Mucosa of descending colon (tissue), 3 donors: ENCODE measurements at regions not wholly inside any gene's neighbourhood (a gene's known extent, or its start where the extent isn't known, plus 50 kb on each side); places are given as distances from the start of the nearest gene placed in this dataset.

Source experiments
- ATAC-seq: fragments of 200-7000 bp; cut with Tn5 transposase; one replicate; pipeline ENCODE4 v1.9.1; 2020; ENCODE audit warnings: mild to moderate bottlenecking, moderate library complexity
- DNase-seq, 3 donors: peaks; one replicate each; pipeline ENCODE4 v3.0.0-alpha.2; 2020
- H3K36me3 ChIP-seq: fragments of 200-600 bp; one replicate; pipeline ENCODE4 v1.8.0; 2021; ENCODE audit warnings: low read depth, mild to moderate bottlenecking
- H3K4me1 ChIP-seq: fragments of 200-600 bp; one replicate; pipeline ENCODE4 v1.8.0; 2021; ENCODE audit warnings: low read depth, mild to moderate bottlenecking
- H3K4me3 ChIP-seq: fragments of 200-600 bp; one replicate; pipeline ENCODE4 v1.8.0; 2021; ENCODE audit warnings: mild to moderate bottlenecking
- H3K9me3 ChIP-seq: fragments of 200-600 bp; one replicate; pipeline ENCODE4 v1.8.0; 2021; ENCODE audit warnings: mild to moderate bottlenecking
- intact Hi-C, 2 donors: fragments of 100-400 bp; cut with DNase I in 1 of 2; cut with micrococcal nuclease in 1 of 2; formaldehyde crosslinking; loops; one replicate each; pipeline versions ENCODE4 v1.11.0 to v1.11.1; 2022; cut with DNase I, micrococcal nuclease
- TF ChIP-seq, protein P1 (sequence below): fragments of 200-600 bp; IDR thresholded peaks from one replicate; pipeline ENCODE4 v1.8.0; 2022; ENCODE audit warnings: antibody characterized with exemption, mild to moderate bottlenecking
- donor health status: DM: no; HTN: no; CAD: no; lungs with moderate emphysema.
- donor health status: DM: no; HTN: no; CAD: no.
- donor health status: DM: no; HTN: yes; CAD: no.

DNA sequence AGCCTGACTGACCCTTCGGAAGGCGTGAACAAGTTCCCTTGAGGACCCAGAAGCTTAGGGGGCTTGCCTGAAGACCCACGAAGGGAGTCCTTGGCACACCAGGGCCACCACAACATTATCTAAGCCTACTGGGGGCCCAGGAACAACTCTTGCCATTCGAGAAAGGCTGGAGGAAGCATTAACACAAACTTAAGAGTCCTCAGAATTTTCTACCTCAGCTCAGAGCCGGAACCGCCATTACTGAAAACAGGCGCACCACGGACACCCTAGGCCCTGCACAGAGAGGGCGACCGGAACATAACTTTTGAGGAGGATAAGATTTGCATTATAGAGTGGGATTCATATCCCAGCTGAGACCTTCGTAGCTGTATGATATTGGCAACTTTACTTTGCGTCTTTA lies 229.1 kb downstream of the ADAM29 start:
- intact Hi-C loops, result no loop called here
- Histone ChIP-seq H3K4me3 (no peak overlapping the region), H3K9me3 (peaks cover 51% of the 10 kb centered on the region), H3K36me3 (no peaks in the 10 kb centered on the region), H3K4me1 (no peaks in the 10 kb centered on the region)
- DNase-seq (no peak), ATAC-seq (no peak)
- TF ChIP-seq, protein P1, sequence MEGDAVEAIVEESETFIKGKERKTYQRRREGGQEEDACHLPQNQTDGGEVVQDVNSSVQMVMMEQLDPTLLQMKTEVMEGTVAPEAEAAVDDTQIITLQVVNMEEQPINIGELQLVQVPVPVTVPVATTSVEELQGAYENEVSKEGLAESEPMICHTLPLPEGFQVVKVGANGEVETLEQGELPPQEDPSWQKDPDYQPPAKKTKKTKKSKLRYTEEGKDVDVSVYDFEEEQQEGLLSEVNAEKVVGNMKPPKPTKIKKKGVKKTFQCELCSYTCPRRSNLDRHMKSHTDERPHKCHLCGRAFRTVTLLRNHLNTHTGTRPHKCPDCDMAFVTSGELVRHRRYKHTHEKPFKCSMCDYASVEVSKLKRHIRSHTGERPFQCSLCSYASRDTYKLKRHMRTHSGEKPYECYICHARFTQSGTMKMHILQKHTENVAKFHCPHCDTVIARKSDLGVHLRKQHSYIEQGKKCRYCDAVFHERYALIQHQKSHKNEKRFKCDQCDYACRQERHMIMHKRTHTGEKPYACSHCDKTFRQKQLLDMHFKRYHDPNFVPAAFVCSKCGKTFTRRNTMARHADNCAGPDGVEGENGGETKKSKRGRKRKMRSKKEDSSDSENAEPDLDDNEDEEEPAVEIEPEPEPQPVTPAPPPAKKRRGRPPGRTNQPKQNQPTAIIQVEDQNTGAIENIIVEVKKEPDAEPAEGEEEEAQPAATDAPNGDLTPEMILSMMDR, result no peak

GRCh38 chr4:175166020-175166419 lies 247.9 kb downstream of the ADAM29 start:
- TF ChIP-seq, protein P1, result no peak
- Histone ChIP-seq H3K4me1 (no peaks in the 10 kb centered on the region), H3K36me3 (no peaks in the 10 kb centered on the region), H3K9me3 (peaks cover 21% of the 10 kb centered on the region), H3K4me3 (no peak overlapping the region)
- intact Hi-C loops, result no loop called here
- ATAC-seq, result no peak
- no peak for DNase-seq

- intact Hi-C loops, result no loop called here
- DNase-seq (no peak), ATAC-seq (no peak)
- peaks cover 38% of the 10 kb centered on the region for H3K9me3 ChIP-seq
- TF ChIP-seq, protein P1, result no peak
- H3K36me3 ChIP-seq, result no peaks in the 10 kb centered on the region
- no peak overlapping the region for H3K4me3 ChIP-seq
- no peaks in the 10 kb centered on the region for H3K4me1 ChIP-seq
These were observed 258.6 kb downstream of the ADAM29 start for GRCh38 chr4:175176710-175177109.

DNA sequence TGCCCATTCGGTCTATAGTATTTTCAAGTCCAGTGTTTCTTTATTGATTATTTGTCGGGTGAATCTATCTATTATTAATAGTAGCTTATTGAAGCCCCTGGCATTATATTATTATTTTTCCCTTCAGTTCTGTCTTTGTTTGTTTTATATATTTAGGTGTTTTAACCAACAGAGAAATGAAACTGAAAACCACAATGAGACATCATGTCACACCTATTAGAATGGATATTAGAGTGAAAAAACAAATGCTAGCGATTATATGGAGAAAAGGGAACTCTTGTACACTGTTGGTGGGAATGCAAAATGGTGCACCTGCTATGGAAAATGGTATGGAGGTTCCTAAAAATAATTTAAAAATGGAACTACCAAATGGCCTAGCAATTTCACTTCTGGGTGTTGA lies 272.5 kb downstream of the ADAM29 start:
- DNase-seq, result no peak
- Histone ChIP-seq H3K9me3 (peaks cover 20% of the 10 kb centered on the region), H3K4me3 (no peak overlapping the region), H3K36me3 (no peaks in the 10 kb centered on the region), H3K4me1 (no peaks in the 10 kb centered on the region)
- TF ChIP-seq, protein P1, result no peak
- intact Hi-C loops, result no loop called here
- no peak for ATAC-seq

- intact Hi-C loops, result no loop called here
- no peak overlapping the region for H3K4me3 ChIP-seq
- H3K9me3 ChIP-seq, result peaks cover 19% of the 10 kb centered on the region
- TF ChIP-seq, protein P1, result no peak
- ATAC-seq (no peak), DNase-seq (no peak)
- H3K4me1 ChIP-seq, result no peaks in the 10 kb centered on the region
- H3K36me3 ChIP-seq, result no peaks in the 10 kb centered on the region
These were observed 279.9 kb downstream of the ADAM29 start for GRCh38 chr4:175198056-175198455.

- ATAC-seq (no peak), DNase-seq (no peak)
- TF ChIP-seq, protein P1, result no peak
- Histone ChIP-seq H3K4me1 (no peaks in the 10 kb centered on the region), H3K36me3 (no peaks in the 10 kb centered on the region), H3K4me3 (no peak overlapping the region), H3K9me3 (peaks cover 58% of the 10 kb centered on the region)
- intact Hi-C loops, result no loop called here
These were observed 297.1 kb downstream of the ADAM29 start for GRCh38 chr4:175215208-175215607.
